SK-MEL-5 (cell line): ENCODE measurements at regions not wholly inside any gene's neighbourhood (a gene's known extent, or its start where the extent isn't known, plus 50 kb on each side); places are given as distances from the start of the nearest gene placed in this dataset.

Experiments
- DNase-seq: peaks from one replicate; pipeline ENCODE4 v3.0.0-alpha.2; 2016; ENCODE audit warnings: low read depth, low spot score
- in situ Hi-C: cut with HindIII; loops from 2 replicates; pipeline ENCODE4 v1.10.0; 2016; ENCODE audit warnings: low sequenced_read_pairs, high pct_unique_total_duplicates, low pct_unique_long_range_greater_than_20kb

GRCh38 chr2:2867397-2867979 is 510.1 kb downstream of the EIPR1 start:
- in situ Hi-C loops, result no loop called here
- DNase-seq, result no peak

DNA sequence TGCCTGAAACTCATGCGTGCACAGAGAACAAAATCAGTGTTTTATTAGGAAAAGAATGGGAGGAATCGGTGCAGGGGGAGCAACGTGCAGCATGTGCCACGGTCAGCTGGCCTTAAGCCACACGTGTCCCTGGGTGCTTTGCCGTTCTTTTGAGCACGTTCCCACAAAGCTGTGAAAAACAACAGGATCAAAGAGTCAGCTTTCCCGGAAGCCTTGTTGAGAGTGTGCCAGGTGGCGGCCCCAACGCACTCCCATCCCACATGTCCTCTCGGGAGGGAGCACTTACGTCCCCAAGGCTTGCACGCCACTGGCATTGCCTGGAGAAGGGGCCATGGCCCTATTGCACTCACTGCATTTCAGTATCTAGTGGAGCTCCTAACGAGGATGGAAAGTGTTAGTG is 511.2 kb downstream of the EIPR1 start:
- in situ Hi-C loops, result no loop called here
- DNase-seq, result no peak

GRCh38 chr2:2862386-2862785 is 515.2 kb downstream of the EIPR1 start:
- in situ Hi-C loops, result no loop called here

DNA sequence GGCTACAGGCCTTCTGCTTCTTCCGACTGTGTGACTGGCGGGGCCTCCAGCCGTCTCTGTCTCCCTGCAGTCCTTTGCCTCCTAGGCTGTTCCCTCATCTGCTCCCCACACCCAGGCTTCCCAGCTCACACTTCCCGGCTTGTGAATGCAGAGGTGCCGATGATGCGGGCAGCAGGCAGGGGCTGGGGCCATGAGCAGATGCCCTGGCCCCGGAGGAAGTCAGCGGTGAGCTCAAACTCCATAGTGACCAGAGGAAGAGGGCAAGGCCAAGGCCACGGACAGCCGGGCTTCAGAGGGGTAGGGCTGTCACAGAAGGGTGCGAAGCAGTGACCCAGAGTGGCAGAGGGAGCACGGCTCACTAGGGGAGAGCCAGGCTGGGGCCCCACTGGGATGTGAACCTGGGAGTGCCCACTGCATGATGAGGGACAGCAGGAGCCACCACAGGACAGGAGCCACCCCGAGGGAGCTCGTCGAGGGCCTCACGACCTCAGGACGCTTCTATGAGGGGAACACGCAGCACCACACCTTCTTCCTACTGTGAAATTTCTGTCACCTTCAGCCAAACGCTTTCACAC is 515.9 kb downstream of the EIPR1 start:
- in situ Hi-C loops, result no loop called here
- DNase-seq, result no peak

More at GRCh38 chr2:2862386-2862785, 515.2 kb downstream of the EIPR1 start:
- DNase-seq, result no peak

DNA sequence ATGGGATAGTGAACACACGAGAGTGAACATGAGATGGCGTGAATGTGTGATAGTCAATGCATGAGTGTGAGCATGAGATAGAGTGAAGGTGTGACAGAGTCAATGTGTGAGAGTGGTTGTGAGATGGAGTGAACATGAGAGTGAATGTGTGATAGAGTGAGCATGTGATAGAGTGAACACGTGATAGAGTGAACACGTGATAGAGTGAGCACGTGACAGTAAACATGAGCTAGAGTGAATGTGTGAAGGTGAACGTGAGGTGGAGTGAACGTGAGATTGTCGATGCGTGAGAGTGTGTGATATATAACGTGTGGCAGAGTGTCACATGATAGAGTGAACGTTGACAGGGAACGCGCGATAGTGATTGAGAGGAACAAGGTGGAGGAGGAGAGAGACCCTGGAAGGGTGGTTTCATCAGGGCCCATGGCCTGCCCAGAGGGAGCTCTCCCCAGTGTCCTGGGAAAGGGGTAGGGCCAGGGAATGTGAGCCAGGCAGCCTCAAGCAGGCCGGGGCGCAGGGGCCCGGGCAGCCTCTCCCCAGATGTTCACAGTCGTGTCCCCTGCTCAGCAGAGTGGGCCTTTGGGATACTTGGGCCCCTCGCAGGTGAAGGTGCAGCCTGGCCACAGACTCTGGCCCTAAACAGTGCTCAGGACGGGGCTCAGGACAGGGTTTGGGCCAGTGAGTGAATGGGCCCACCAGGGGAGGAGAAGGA is 516.9 kb downstream of the EIPR1 start:
- no peak for DNase-seq
- in situ Hi-C loops, result no loop called here

DNA sequence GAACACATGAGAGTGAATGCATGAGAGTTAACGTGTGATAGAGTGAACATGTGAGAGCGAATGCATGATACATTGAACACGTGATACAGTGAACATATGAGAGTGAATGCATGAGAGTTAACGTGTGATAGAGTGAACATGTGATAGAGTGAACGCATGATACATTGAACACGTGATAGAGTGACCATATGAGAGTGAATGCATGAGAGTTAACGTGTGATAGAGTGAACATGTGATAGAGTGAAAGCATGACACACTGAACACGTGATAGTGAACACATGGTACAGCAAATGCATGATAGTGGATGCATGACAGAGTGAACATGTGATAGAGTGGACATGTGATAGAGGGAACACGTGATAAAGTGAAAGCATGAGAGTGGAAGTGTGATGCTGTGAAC is 517.9 kb downstream of the EIPR1 start:
- in situ Hi-C loops, result no loop called here
- DNase-seq, result no peak

DNA sequence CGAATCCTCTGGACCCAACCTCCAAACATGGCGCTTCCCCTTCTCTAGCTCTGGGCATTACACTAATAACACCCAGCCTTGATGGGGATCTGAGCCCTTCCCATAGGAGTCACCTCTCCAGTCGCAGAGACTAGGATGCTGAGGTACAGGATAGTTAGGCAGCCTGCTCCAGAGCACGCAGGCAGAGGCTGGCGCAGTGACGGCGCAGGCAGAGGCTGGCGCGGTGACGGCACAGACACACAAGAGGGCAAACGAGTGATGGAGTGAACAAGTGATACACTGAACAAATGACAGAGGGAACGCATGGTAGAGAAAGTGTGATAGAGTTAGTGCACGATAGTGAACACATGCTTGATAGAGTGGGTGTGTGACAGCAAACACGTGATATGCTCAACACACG is 518.5 kb downstream of the EIPR1 start:
- in situ Hi-C loops, result no loop called here
- no peak for DNase-seq

DNA sequence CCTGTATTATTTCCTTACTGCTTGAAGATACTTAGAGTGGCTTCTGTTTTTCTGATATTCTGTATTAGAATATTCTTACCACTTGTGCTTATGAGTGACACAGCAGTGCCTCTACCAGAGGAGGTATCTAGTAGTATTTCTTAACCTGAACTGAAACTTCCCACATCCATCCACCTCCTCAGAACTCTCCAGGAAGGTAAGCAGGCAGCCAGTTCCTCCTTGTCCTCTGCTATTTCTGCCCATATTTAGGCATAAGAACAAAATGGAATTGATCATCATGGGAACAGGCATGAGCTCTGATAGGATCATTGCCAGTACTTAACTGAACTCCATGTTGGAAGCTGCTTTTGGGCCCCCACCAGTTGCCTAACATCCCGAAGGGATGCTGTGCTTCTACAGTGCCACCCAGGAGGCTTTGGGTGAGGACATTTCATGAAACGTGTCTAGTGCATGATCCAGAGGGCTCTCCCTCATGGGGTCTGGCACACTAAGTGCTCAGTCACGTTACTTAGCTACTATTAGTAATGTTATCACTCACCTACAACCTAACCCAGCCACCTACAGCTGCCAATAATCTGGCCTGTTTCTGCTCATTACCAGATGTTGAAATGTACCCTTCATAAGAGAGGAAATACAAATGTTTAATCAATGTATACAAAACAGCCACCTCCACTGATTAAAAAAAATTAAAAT is 520.7 kb downstream of the EIPR1 start:
- in situ Hi-C loops, result no loop called here

GRCh38 chr2:2855297-2855696 is 522.3 kb downstream of the EIPR1 start:
- DNase-seq, result no peak
- in situ Hi-C loops, result no loop called here

More for the DNA sequence above, 520.7 kb downstream of the EIPR1 start:
- DNase-seq, result no peak

DNA sequence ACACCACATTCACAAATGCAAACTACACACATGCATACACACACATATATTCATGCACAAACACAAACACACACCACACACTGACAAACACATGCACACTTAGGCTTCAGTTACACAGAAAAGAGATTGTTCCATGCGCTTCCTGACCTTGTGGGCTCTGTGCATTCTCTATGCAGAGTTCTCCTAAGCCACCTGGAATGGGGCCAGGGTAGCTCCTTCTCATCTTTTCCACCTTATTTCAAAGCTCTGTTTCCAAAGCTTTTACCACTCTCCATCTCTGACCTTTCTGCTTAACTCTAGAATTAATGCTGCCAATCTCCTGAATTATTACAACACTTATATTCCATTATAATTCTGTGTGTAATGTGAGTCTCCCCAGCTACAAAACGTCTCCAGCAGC is 522.3 kb upstream of the MYT1L start:
- DNase-seq, result no peak
- in situ Hi-C loops, result no loop called here

GRCh38 chr2:2851806-2852777 is 521.0 kb upstream of the MYT1L start:
- no peak for DNase-seq
- in situ Hi-C loops, result no loop called here

- DNase-seq, result no peak
- in situ Hi-C loops, result no loop called here
Observed at GRCh38 chr2:2851316-2851715, 520.2 kb upstream of the MYT1L start.

DNA sequence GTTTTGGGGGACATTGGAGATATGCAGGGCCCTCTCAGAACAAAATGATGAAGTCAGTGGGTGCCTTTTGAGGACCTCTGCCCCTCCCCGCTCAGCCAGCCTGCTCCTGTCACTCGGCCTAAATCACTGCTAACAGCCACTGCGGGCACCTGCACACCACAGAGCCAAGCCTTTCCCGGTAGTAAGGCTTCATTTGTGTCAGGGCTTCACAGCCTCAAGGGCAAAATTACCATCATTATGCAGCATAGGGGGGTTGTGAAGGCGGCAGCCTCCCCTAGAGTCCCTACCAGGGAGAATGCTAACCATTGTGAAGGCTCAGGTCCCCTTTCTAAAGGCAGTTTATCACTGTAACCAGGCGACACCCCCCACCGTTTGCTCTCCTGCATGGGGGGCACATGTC is 519.8 kb upstream of the MYT1L start:
- in situ Hi-C loops, result no loop called here
- no peak for DNase-seq

DNA sequence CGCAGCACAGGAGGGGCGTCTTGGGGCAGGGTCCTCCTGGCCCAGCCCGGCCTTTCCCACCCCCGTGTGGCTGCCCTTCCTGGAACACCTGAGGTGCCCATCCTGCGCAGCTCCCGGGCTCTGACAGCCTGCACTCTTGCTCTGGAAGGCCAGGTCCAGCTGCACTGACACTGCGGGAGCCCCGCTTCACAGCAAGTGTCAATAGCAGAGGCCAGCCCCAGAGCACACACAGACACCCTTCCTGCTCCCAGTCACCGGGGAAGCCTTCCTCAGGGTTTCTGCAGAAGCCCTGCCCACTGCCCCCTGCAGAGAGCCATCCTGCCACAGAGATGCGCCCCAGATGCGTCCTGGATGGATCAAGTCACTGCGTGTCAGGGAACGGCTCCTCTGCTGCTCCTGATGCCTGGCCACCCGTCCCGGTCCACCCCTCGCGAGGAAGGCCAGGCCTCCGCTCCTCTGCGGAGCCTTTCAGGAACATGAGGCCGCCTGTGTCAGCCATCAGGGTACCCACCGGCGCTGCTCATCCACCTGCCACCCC is 519.2 kb upstream of the MYT1L start:
- in situ Hi-C loops, result no loop called here
- no peak for DNase-seq

- DNase-seq, result no peak
- in situ Hi-C loops, result no loop called here
Observed at GRCh38 chr2:2849464-2850217, 518.6 kb upstream of the MYT1L start.

- DNase-seq, result no peak
- in situ Hi-C loops, result no loop called here
Observed at GRCh38 chr2:2848621-2849333, 517.7 kb upstream of the MYT1L start.
